ENCODE measurements at regions not wholly inside any gene's neighbourhood (a gene's known extent, or its start where the extent isn't known, plus 50 kb on each side); places are given as distances from the start of the nearest gene placed in this dataset.

GRCh38 chr2:14255135-14255820 is 377.2 kb upstream of the LRATD1 start:
- Mint-ChIP-seq H3K27me3 (no peaks in the 10 kb centered on the region), H3K4me3 (ENCODE audit: low read depth) (no peak overlapping the region), H3K4me1 (ENCODE audit: low read depth) (no peaks in the 10 kb centered on the region), H3K27ac (no peak overlapping the region), H3K9me3 (ENCODE audit: low read depth) (peaks cover 11% of the 10 kb centered on the region), H3K36me3 (ENCODE audit: insufficient read depth) (no peaks in the 10 kb centered on the region)
- TF ChIP-seq CTCF (IDR thresholded peaks at IDR 0.05; ENCODE audit: unreplicated experiment) = no peak
- no peak for DNase-seq (ENCODE audit: low spot score, unreplicated experiment)

DNA sequence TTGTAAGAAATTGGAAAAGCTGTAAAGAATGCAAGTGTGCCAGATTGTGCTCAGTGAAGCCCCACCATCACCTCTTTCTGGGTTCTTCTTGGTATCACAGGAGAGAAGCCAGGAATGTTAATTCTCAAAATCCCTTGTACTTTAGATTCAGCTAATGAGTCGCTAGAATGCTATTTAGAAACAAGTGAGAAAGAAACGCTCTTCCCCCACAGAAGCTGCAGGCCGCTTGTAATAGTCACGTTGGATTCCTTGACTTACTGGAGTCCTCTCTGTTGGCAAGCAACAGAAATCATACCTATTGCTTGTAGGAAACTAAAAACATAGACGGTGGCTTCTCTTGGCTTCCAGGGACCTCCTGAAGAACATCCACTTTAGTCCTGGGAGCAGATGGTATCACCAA is 375.6 kb upstream of the LRATD1 start:
- Mint-ChIP-seq H3K4me1 (ENCODE audit: low read depth) (no peaks in the 10 kb centered on the region), H3K36me3 (ENCODE audit: insufficient read depth) (no peaks in the 10 kb centered on the region), H3K27ac (no peak overlapping the region), H3K27me3 (no peaks in the 10 kb centered on the region), H3K4me3 (ENCODE audit: low read depth) (no peak overlapping the region), H3K9me3 (ENCODE audit: low read depth) (peaks cover 6% of the 10 kb centered on the region)
- TF ChIP-seq CTCF (IDR thresholded peaks at IDR 0.05; ENCODE audit: unreplicated experiment) = no peak
- DNase-seq (ENCODE audit: low spot score, unreplicated experiment) = no peak

DNA sequence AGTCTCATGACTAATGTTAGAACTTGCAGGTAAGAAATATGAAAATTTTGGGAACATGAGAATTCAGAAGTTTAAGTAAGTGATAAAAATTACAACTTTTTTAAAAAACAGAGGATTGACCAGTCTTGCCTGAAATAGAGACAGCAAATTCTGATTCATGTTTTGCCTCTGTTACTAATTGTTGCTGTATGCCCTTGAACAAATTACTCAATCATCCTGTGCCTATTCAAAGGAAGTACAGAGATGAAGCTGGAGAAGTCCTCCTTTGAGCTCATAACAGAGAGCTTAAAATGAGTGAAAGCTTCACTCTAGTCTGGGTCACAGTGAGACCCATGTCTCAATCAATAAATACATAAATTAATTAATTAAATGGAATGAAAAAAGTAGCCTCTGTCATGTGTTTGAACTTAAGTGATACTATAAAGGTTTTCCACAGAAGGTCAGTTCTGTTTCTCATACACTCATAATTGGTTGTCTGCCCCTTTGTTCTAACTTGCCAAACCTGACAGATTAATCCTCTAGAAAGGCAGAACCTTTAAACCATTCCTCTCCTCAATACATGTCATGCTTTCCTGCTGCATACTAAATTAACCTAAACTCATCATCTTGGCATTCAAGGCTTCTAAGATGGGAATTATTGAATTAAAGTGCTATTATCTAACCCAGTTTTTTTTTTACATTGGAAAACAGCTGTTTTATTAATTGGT is 374.6 kb upstream of the LRATD1 start:
- H3K9me3 Mint-ChIP-seq (ENCODE audit: low read depth) = peaks cover 6% of the 10 kb centered on the region

GRCh38 chr2:14261771-14262170 is 370.7 kb upstream of the LRATD1 start:
- peaks cover 6% of the 10 kb centered on the region for H3K9me3 Mint-ChIP-seq (ENCODE audit: low read depth)
- H3K4me1 Mint-ChIP-seq (ENCODE audit: low read depth) = peaks cover 4% of the 10 kb centered on the region
- no peak for DNase-seq (ENCODE audit: low spot score, unreplicated experiment)
- TF ChIP-seq CTCF (IDR thresholded peaks at IDR 0.05; ENCODE audit: unreplicated experiment) = no peak
- H3K27me3 Mint-ChIP-seq = no peaks in the 10 kb centered on the region
- no peaks in the 10 kb centered on the region for H3K36me3 Mint-ChIP-seq (ENCODE audit: insufficient read depth)
- H3K4me3 Mint-ChIP-seq (ENCODE audit: low read depth) = no peak overlapping the region
- no peak overlapping the region for H3K27ac Mint-ChIP-seq

More for the DNA sequence above, 374.6 kb upstream of the LRATD1 start:
- Mint-ChIP-seq H3K4me3 (ENCODE audit: low read depth) (no peak overlapping the region), H3K27ac (no peak overlapping the region), H3K4me1 (ENCODE audit: low read depth) (no peaks in the 10 kb centered on the region), H3K36me3 (ENCODE audit: insufficient read depth) (no peaks in the 10 kb centered on the region), H3K27me3 (no peaks in the 10 kb centered on the region)
- TF ChIP-seq CTCF (IDR thresholded peaks at IDR 0.05; ENCODE audit: unreplicated experiment) = no peak
- DNase-seq (ENCODE audit: low spot score, unreplicated experiment) = no peak

GRCh38 chr2:14263053-14263452 is 369.5 kb upstream of the LRATD1 start:
- Mint-ChIP-seq H3K36me3 (ENCODE audit: insufficient read depth) (no peaks in the 10 kb centered on the region), H3K9me3 (ENCODE audit: low read depth) (peaks cover 6% of the 10 kb centered on the region), H3K27me3 (no peaks in the 10 kb centered on the region), H3K4me3 (ENCODE audit: low read depth) (no peak overlapping the region), H3K4me1 (ENCODE audit: low read depth) (peaks cover 4% of the 10 kb centered on the region), H3K27ac (no peak overlapping the region)
- no peak for DNase-seq (ENCODE audit: low spot score, unreplicated experiment)
- TF ChIP-seq CTCF (IDR thresholded peaks at IDR 0.05; ENCODE audit: unreplicated experiment) = no peak
